Spleen (tissue), 11 donors: ENCODE measurements at regions not wholly inside any gene's neighbourhood (a gene's known extent, or its start where the extent isn't known, plus 50 kb on each side); places are given as distances from the start of the nearest gene placed in this dataset.
A peak's percentile ranks its signal among the peaks of the same experiment; 100 is the strongest.

Experiments used
- DNase-seq: peaks from one replicate; pipeline ENCODE4 v3.0.0-alpha.2; 2020
- H3K27ac ChIP-seq, 8 donors: fragments of 200-600 bp; sonication (generic) in 7 of 8; 1 replicate in 4 of 8; 2 replicates in 4 of 8; pipeline versions ENCODE4 v1.5.0 to v1.8.0; 2016 to 2021; ENCODE audit warnings: inconsistent platforms in 4 of 8, mild to moderate bottlenecking in 4 of 8, moderate library complexity in 1 of 8
- H3K27me3 ChIP-seq, 7 donors: fragments of 200-600 bp; sonication (generic) in 6 of 7; replicated peaks in 1 of 7; 1 replicate in 4 of 7; 2 replicates in 3 of 7; pipeline versions ENCODE4 v1.5.0 to v1.8.0; 2016 to 2021; ENCODE audit warnings: inconsistent platforms in 3 of 7, mild to moderate bottlenecking in 1 of 7
- H3K36me3 ChIP-seq, 6 donors: fragments of 200-600 bp; sonication (generic) in 5 of 6; 1 replicate in 4 of 6; 2 replicates in 2 of 6; pipeline versions ENCODE4 v1.5.0 to v1.8.0; 2016 to 2021; ENCODE audit warnings: inconsistent platforms in 2 of 6
- H3K4me1 ChIP-seq, 6 donors: fragments of 200-600 bp; sonication (generic) in 5 of 6; 1 replicate in 3 of 6; 2 replicates in 3 of 6; pipeline versions ENCODE4 v1.5.0 to v1.8.0; 2016 to 2021; ENCODE audit warnings: inconsistent platforms in 3 of 6
- H3K4me3 ChIP-seq, 8 donors: fragments of 200-600 bp; sonication (generic) in 7 of 8; 1 replicate in 4 of 8; 2 replicates in 4 of 8; pipeline versions ENCODE4 v1.5.0 to v1.8.0; 2016 to 2021; ENCODE audit warnings: inconsistent platforms in 4 of 8, mild to moderate bottlenecking in 4 of 8, moderate library complexity in 2 of 8
- H3K9me3 ChIP-seq, 8 donors: fragments of 200-600 bp; sonication (generic) in 7 of 8; 1 replicate in 4 of 8; 2 replicates in 4 of 8; pipeline versions ENCODE4 v1.5.0 to v1.8.0; 2016 to 2021; ENCODE audit warnings: inconsistent platforms in 4 of 8
- CTCF ChIP-seq, 11 experiments: fragments of 200-600 bp in 7 of 11; fragments of 450-650 bp in 4 of 11; sonication (generic) in 4 of 11; IDR thresholded peaks in 8 of 11; conservative IDR thresholded peaks in 3 of 11; 1 replicate in 7 of 11; 2 replicates in 4 of 11; pipeline versions ENCODE4 v1.4.0 to v1.8.0; 2016 to 2021; ENCODE audit warnings: antibody characterized with exemption in 11 of 11, inconsistent platforms in 4 of 11, mild to moderate bottlenecking in 1 of 11
- POLR2A ChIP-seq, 3 donors: fragments of 450-650 bp; IDR thresholded peaks; one replicate each; pipeline ENCODE4 v1.5.1; 2017; ENCODE audit warnings: antibody characterized with exemption in 3 of 3, mild to moderate bottlenecking in 1 of 3
- POLR2AphosphoS5 ChIP-seq, 3 donors: sonication (generic); formaldehyde crosslinking; IDR thresholded peaks; one replicate each; pipeline ENCODE4 v1.5.1; 2017; ENCODE audit warnings: antibody characterized with exemption in 3 of 3
- WGBS, 5 donors: extraction: QIAGEN DNeasy Blood & Tissue Kit in 3 of 5; methylation state at CpG; one replicate each; pipeline versions ENCODE4 v1.1.5 to v1.1.7; 2013 to 2018; 5-methylcytosine and 5-hydroxymethylcytosine counted together
- intact Hi-C: fragments of 100-400 bp; cut with DNase I; formaldehyde crosslinking; loops from one replicate; pipeline ENCODE4 v1.15.0; 2023; ENCODE audit warnings: low total_unique reads
- donor health status: healthy with polysubstance abuse.
- donor health status: DM: no; HTN: no; CAD: no; lungs with moderate emphysema.
- donor health status: DM: no; HTN: no; CAD: no.
- donor health status: Bipolar disorder and iron deficiency.
- donor health status: healthy.
- donor health status: DM: no; HTN: no; CAD: no.
- donor health status: DM: yes; HTN: yes; CAD: no.

GRCh38 chr2:51528156-51528555 lies 496.2 kb upstream of the NRXN1 start:
- intact Hi-C loops, result no loop called here
- WGBS, 5 donors, result 89 to 96% (median 93%) methylated on average over 3 of the region's 3 CpGs

GRCh38 chr2:51526766-51527165 lies 494.8 kb upstream of the NRXN1 start:
- no peaks in the 10 kb centered on the region for H3K36me3 ChIP-seq
- no peak overlapping the region for H3K4me3 ChIP-seq
- no peaks in the 10 kb centered on the region for H3K4me1 ChIP-seq
- no peak for DNase-seq
- TF ChIP-seq CTCF (IDR thresholded peaks at IDR 0.05 in 8 of 11, conservative IDR thresholded peaks at IDR 0.05 in 3 of 11) (no peak), POLR2AphosphoS5 (IDR thresholded peaks at IDR 0.05) (no peak), POLR2A (IDR thresholded peaks at IDR 0.05) (no peak)
- intact Hi-C loops, result no loop called here
- peaks cover 0 to 23% (median 15%) of the 10 kb centered on the region in 8 donors for H3K9me3 ChIP-seq
- no peak overlapping the region for H3K27ac ChIP-seq
- 64 to 88% (median 73%) methylated on average over 2 of the region's 2 CpGs for WGBS, 5 donors
- no peaks in the 10 kb centered on the region for H3K27me3 ChIP-seq

More at GRCh38 chr2:51528156-51528555, 496.2 kb upstream of the NRXN1 start:
- DNase-seq, result no peak
- peaks cover 0 to 35% (median 24%) of the 10 kb centered on the region in 8 donors for H3K9me3 ChIP-seq
- no peaks in the 10 kb centered on the region for H3K27me3 ChIP-seq
- no peaks in the 10 kb centered on the region for H3K4me1 ChIP-seq
- H3K36me3 ChIP-seq, result no peaks in the 10 kb centered on the region
- H3K4me3 ChIP-seq, result no peak overlapping the region
- TF ChIP-seq CTCF (IDR thresholded peaks at IDR 0.05 in 8 of 11, conservative IDR thresholded peaks at IDR 0.05 in 3 of 11), result no peak
- TF ChIP-seq POLR2AphosphoS5 (IDR thresholded peaks at IDR 0.05), result no peak
- no peak for TF ChIP-seq POLR2A (IDR thresholded peaks at IDR 0.05)
- no peak overlapping the region for H3K27ac ChIP-seq

GRCh38 chr2:51516667-51517066 lies 484.7 kb upstream of the NRXN1 start:
- DNase-seq, result no peak
- TF ChIP-seq POLR2A (IDR thresholded peaks at IDR 0.05) (no peak), POLR2AphosphoS5 (IDR thresholded peaks at IDR 0.05) (no peak), CTCF (IDR thresholded peaks at IDR 0.05 in 8 of 11, conservative IDR thresholded peaks at IDR 0.05 in 3 of 11) (no peak)
- Histone ChIP-seq H3K4me1 (no peaks in the 10 kb centered on the region), H3K36me3 (no peaks in the 10 kb centered on the region), H3K4me3 (no peak overlapping the region), H3K27me3 (no peaks in the 10 kb centered on the region), H3K9me3 (peaks cover 0 to 9% (median 0%) of the 10 kb centered on the region in 8 donors), H3K27ac (no peak overlapping the region)
- intact Hi-C loops, result no loop called here
- 64 to 73% (median 68%) methylated on average over 2 of the region's 2 CpGs for WGBS, 5 donors

- peak overlapping the region in 3 of 8 donors; percentile 37 to 62 (median 62) for H3K27ac ChIP-seq
- intact Hi-C loops, result no loop called here
- no peaks in the 10 kb centered on the region for H3K36me3 ChIP-seq
- no peak for DNase-seq
- H3K4me3 ChIP-seq, result no peak overlapping the region
- peaks cover 0 to 14% (median 2%) of the 10 kb centered on the region in 8 donors for H3K9me3 ChIP-seq
- TF ChIP-seq POLR2AphosphoS5 (IDR thresholded peaks at IDR 0.05) (no peak), CTCF (IDR thresholded peaks at IDR 0.05 in 8 of 11, conservative IDR thresholded peaks at IDR 0.05 in 3 of 11) (no peak), POLR2A (IDR thresholded peaks at IDR 0.05) (no peak)
- no peaks in the 10 kb centered on the region for H3K4me1 ChIP-seq
- H3K27me3 ChIP-seq, result no peaks in the 10 kb centered on the region
- WGBS, 5 donors, result 70 to 90% (median 71%) methylated on average over 4 of the region's 4 CpGs
Measured at GRCh38 chr2:51511002-51511401, 479.1 kb upstream of the NRXN1 start.
